GM12874 (cell line): ENCODE measurements at regions not wholly inside any gene's neighbourhood (a gene's known extent, or its start where the extent isn't known, plus 50 kb on each side); places are given as distances from the start of the nearest gene placed in this dataset.

Experiments
- CTCF ChIP-seq: IDR thresholded peaks from 2 replicates; pipeline ENCODE4 v1.5.1; 2011; ENCODE audit warnings: low read depth, mild to moderate bottlenecking, control low read depth, low read length, moderate library complexity; ENCODE audit not compliant: insufficient read depth

DNA sequence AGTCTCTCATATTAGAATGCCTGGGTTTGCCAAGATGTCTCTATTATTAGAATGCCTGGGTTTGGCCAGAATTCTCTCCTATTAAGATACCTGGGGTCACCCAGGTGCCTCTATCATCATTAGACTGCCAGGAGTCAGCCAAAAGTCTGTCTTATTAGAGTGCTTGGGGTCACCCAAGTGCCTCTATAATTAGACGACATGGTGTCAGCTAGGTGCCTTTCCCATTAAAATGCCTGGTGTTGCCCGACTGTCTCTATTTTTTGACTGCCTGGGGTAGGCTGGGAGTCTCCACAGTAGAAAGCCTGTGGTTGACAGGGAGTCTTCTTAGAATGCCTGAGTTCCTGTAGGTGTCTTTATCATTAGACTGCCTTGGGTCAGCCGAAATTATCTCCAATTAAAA lies 1536.6 kb downstream of the UQCRFS1 start:
- no peak for TF ChIP-seq CTCF

GRCh38 chr19:27675771-27676170 lies 1537.2 kb downstream of the UQCRFS1 start:
- TF ChIP-seq CTCF = no peak

GRCh38 chr19:27674701-27675100 lies 1538.2 kb downstream of the UQCRFS1 start:
- no peak for TF ChIP-seq CTCF

GRCh38 chr19:27673986-27674385 lies 1539.0 kb downstream of the UQCRFS1 start:
- no peak for TF ChIP-seq CTCF

- TF ChIP-seq CTCF = no peak
Measured at GRCh38 chr19:27672309-27673047, 1540.5 kb downstream of the UQCRFS1 start.

DNA sequence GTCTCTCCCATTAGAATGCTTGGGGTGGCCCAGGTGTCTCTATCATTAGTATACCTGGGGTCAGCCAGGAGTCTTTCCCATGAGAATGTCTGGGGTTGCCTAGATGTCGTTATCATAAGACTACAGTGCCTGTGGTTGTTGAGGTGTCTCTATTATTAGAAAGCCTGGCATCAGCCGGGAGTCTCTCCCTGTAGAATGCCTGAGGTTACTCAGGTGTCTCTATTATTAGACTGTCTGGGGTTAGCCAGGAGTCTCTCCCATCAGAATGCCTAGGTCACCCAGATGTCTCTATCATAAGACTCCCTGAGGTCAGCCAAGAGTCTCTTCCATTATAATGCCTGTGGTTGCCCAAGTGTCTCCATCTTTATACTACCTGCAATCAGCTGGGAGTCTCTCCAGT lies 1541.1 kb downstream of the UQCRFS1 start:
- no peak for TF ChIP-seq CTCF

- TF ChIP-seq CTCF = no peak
Measured at GRCh38 chr19:27660428-27660827, 1552.5 kb downstream of the UQCRFS1 start.
